Ishikawa (cell line): ENCODE measurements at regions not wholly inside any gene's neighbourhood (a gene's known extent, or its start where the extent isn't known, plus 50 kb on each side); places are given as distances from the start of the nearest gene placed in this dataset.

Source experiments
- CEBPB ChIP-seq: IDR thresholded peaks from 2 replicates; pipeline ENCODE4 v1.6.1; 2012
- CREB1 ChIP-seq: IDR thresholded peaks from 2 replicates; pipeline ENCODE4 v1.6.1; 2012; ENCODE audit warnings: low read depth
- EGR1 ChIP-seq: IDR thresholded peaks from 2 replicates; pipeline ENCODE4 v1.6.1; 2012
- EP300 ChIP-seq: IDR thresholded peaks from 2 replicates; pipeline ENCODE4 v1.6.1; 2012; ENCODE audit warnings: borderline replicate concordance
- FOXM1 ChIP-seq: IDR thresholded peaks from 2 replicates; pipeline ENCODE4 v1.6.1; 2012; ENCODE audit warnings: low read depth, borderline replicate concordance
- NFIC ChIP-seq: IDR thresholded peaks from 2 replicates; pipeline ENCODE4 v1.6.1; 2012
- RAD21 ChIP-seq: IDR thresholded peaks from 2 replicates; pipeline ENCODE4 v1.6.1; 2012; ENCODE audit warnings: low read depth
- TAF1 ChIP-seq: IDR thresholded peaks from 2 replicates; pipeline ENCODE4 v1.6.1; 2012; ENCODE audit warnings: low read depth, mild to moderate bottlenecking
- TCF12 ChIP-seq: IDR thresholded peaks from 2 replicates; pipeline ENCODE4 v1.6.1; 2012; ENCODE audit warnings: low read depth
- TEAD4 ChIP-seq: IDR thresholded peaks from 2 replicates; pipeline ENCODE4 v1.6.1; 2012
- YY1 ChIP-seq: IDR thresholded peaks from 2 replicates; pipeline ENCODE4 v1.6.1; 2012; ENCODE audit warnings: low read depth
- TF ChIP-seq, protein P1 (sequence below): IDR thresholded peaks from 2 replicates; pipeline ENCODE4 v1.6.1; 2012
- TF ChIP-seq, protein P2 (sequence below): IDR thresholded peaks from 2 replicates; pipeline ENCODE4 v1.6.1; 2012; ENCODE audit warnings: low read depth, mild to moderate bottlenecking
- TF ChIP-seq, protein P3 (sequence below): IDR thresholded peaks from 2 replicates; pipeline ENCODE4 v1.6.1; 2012

DNA sequence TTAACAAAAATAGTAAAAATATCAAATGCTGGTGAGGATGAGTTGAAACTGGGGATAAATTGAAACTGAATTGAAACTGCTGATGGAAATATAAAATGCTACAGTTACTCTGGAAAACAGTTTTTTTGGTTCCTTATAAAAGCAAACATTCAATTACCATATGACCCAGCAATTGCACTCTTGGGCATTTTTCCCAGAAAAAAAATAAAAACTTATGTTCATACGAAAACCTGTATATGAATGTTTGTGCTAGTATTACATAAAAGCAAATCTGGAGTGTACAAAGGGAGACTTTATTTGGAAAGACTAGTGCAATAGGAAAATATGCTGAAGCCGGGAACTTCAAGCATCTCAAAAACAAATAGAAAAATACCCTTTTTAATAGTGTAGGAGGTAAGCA lies 857.9 kb upstream of the CADM2 start:
- TF ChIP-seq, protein P1, sequence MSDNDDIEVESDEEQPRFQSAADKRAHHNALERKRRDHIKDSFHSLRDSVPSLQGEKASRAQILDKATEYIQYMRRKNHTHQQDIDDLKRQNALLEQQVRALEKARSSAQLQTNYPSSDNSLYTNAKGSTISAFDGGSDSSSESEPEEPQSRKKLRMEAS: no peak
- no peak for TF ChIP-seq RAD21
- no peak for TF ChIP-seq FOXM1
- TF ChIP-seq EP300: no peak
- no peak for TF ChIP-seq CREB1
- no peak for TF ChIP-seq TEAD4
- no peak for TF ChIP-seq EGR1
- TF ChIP-seq YY1: no peak
- TF ChIP-seq CEBPB: no peak
- TF ChIP-seq TAF1: no peak
- TF ChIP-seq NFIC: no peak
- TF ChIP-seq, protein P2, sequence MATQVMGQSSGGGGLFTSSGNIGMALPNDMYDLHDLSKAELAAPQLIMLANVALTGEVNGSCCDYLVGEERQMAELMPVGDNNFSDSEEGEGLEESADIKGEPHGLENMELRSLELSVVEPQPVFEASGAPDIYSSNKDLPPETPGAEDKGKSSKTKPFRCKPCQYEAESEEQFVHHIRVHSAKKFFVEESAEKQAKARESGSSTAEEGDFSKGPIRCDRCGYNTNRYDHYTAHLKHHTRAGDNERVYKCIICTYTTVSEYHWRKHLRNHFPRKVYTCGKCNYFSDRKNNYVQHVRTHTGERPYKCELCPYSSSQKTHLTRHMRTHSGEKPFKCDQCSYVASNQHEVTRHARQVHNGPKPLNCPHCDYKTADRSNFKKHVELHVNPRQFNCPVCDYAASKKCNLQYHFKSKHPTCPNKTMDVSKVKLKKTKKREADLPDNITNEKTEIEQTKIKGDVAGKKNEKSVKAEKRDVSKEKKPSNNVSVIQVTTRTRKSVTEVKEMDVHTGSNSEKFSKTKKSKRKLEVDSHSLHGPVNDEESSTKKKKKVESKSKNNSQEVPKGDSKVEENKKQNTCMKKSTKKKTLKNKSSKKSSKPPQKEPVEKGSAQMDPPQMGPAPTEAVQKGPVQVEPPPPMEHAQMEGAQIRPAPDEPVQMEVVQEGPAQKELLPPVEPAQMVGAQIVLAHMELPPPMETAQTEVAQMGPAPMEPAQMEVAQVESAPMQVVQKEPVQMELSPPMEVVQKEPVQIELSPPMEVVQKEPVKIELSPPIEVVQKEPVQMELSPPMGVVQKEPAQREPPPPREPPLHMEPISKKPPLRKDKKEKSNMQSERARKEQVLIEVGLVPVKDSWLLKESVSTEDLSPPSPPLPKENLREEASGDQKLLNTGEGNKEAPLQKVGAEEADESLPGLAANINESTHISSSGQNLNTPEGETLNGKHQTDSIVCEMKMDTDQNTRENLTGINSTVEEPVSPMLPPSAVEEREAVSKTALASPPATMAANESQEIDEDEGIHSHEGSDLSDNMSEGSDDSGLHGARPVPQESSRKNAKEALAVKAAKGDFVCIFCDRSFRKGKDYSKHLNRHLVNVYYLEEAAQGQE: no peak
- TF ChIP-seq, protein P3, sequence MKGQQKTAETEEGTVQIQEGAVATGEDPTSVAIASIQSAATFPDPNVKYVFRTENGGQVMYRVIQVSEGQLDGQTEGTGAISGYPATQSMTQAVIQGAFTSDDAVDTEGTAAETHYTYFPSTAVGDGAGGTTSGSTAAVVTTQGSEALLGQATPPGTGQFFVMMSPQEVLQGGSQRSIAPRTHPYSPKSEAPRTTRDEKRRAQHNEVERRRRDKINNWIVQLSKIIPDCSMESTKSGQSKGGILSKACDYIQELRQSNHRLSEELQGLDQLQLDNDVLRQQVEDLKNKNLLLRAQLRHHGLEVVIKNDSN: no peak
- TF ChIP-seq TCF12: no peak
